ENCODE measurements at regions not wholly inside any gene's neighbourhood (a gene's known extent, or its start where the extent isn't known, plus 50 kb on each side); places are given as distances from the start of the nearest gene placed in this dataset.

- H3K9ac ChIP-seq (ENCODE audit: low read depth, low read length): no peak overlapping the region
These were observed 213.7 kb upstream of the MGMT start for GRCh38 chr10:129253161-129253864.

GRCh38 chr10:129253865-129254179, 213.2 kb upstream of the MGMT start:
- Histone ChIP-seq H3K9ac (ENCODE audit: low read depth, low read length) (no peak overlapping the region), H3K4me1 (ENCODE audit: insufficient read depth, low read length) (no peaks in the 10 kb centered on the region), H3K27ac (ENCODE audit: low read depth, low read length) (no peak overlapping the region), H3K27me3 (ENCODE audit: insufficient read depth, low read length) (no peaks in the 10 kb centered on the region), H3K36me3 (ENCODE audit: insufficient read depth, low read length) (no peaks in the 10 kb centered on the region), H3K4me3 (ENCODE audit: low read length) (no peak overlapping the region), H3K9me3 (ENCODE audit: insufficient read depth, low read depth, low read length) (no peaks in the 10 kb centered on the region)
- WGBS: 79% methylated on average over 7 of the region's 7 CpGs

More at GRCh38 chr10:129253161-129253864, 213.7 kb upstream of the MGMT start:
- no peak overlapping the region for H3K4me3 ChIP-seq (ENCODE audit: low read length)
- whole genome bisulfite sequencing: 95% methylated on average over 10 of the region's 12 CpGs
- H3K4me1 ChIP-seq (ENCODE audit: insufficient read depth, low read length): no peaks in the 10 kb centered on the region
- H3K36me3 ChIP-seq (ENCODE audit: insufficient read depth, low read length): no peaks in the 10 kb centered on the region
- H3K27ac ChIP-seq (ENCODE audit: low read depth, low read length): no peak overlapping the region
- no peaks in the 10 kb centered on the region for H3K27me3 ChIP-seq (ENCODE audit: insufficient read depth, low read length)
- no peaks in the 10 kb centered on the region for H3K9me3 ChIP-seq (ENCODE audit: insufficient read depth, low read depth, low read length)

GRCh38 chr10:129258283-129258923, 208.6 kb upstream of the MGMT start:
- no peaks in the 10 kb centered on the region for H3K4me1 ChIP-seq (ENCODE audit: insufficient read depth, low read length)
- no peak overlapping the region for H3K9ac ChIP-seq (ENCODE audit: low read depth, low read length)
- no peaks in the 10 kb centered on the region for H3K27me3 ChIP-seq (ENCODE audit: insufficient read depth, low read length)
- H3K9me3 ChIP-seq (ENCODE audit: insufficient read depth, low read depth, low read length): no peaks in the 10 kb centered on the region
- WGBS: 88% methylated on average over 8 of the region's 9 CpGs
- H3K36me3 ChIP-seq (ENCODE audit: insufficient read depth, low read length): no peaks in the 10 kb centered on the region
- no peak overlapping the region for H3K4me3 ChIP-seq (ENCODE audit: low read length)
- no peak overlapping the region for H3K27ac ChIP-seq (ENCODE audit: low read depth, low read length)

- Histone ChIP-seq H3K9me3 (ENCODE audit: insufficient read depth, low read depth, low read length) (no peaks in the 10 kb centered on the region), H3K36me3 (ENCODE audit: insufficient read depth, low read length) (no peaks in the 10 kb centered on the region), H3K27me3 (ENCODE audit: insufficient read depth, low read length) (no peaks in the 10 kb centered on the region), H3K9ac (ENCODE audit: low read depth, low read length) (no peak overlapping the region), H3K4me3 (ENCODE audit: low read length) (no peak overlapping the region), H3K4me1 (ENCODE audit: insufficient read depth, low read length) (no peaks in the 10 kb centered on the region), H3K27ac (ENCODE audit: low read depth, low read length) (no peak overlapping the region)
- over 99% methylated on average over 9 of the region's 9 CpGs for WGBS
These were observed 207.8 kb upstream of the MGMT start for GRCh38 chr10:129259128-129259815.

- Histone ChIP-seq H3K9ac (ENCODE audit: low read depth, low read length) (no peak overlapping the region), H3K27ac (ENCODE audit: low read depth, low read length) (no peak overlapping the region), H3K9me3 (ENCODE audit: insufficient read depth, low read depth, low read length) (no peaks in the 10 kb centered on the region), H3K4me1 (ENCODE audit: insufficient read depth, low read length) (peaks cover 6% of the 10 kb centered on the region; the same call in 1 of the 2 replicates), H3K27me3 (ENCODE audit: insufficient read depth, low read length) (no peaks in the 10 kb centered on the region), H3K36me3 (ENCODE audit: insufficient read depth, low read length) (no peaks in the 10 kb centered on the region), H3K4me3 (ENCODE audit: low read length) (no peak overlapping the region)
- WGBS: 91% methylated on average over 8 of the region's 8 CpGs
These were observed 194.9 kb upstream of the MGMT start for GRCh38 chr10:129272176-129272575.

GRCh38 chr10:129272866-129273650, 194.0 kb upstream of the MGMT start:
- Histone ChIP-seq H3K9ac (ENCODE audit: low read depth, low read length) (no peak overlapping the region), H3K27ac (ENCODE audit: low read depth, low read length) (no peak overlapping the region), H3K9me3 (ENCODE audit: insufficient read depth, low read depth, low read length) (no peaks in the 10 kb centered on the region), H3K4me1 (ENCODE audit: insufficient read depth, low read length) (no peaks in the 10 kb centered on the region), H3K27me3 (ENCODE audit: insufficient read depth, low read length) (no peaks in the 10 kb centered on the region), H3K36me3 (ENCODE audit: insufficient read depth, low read length) (no peaks in the 10 kb centered on the region), H3K4me3 (ENCODE audit: low read length) (no peak overlapping the region)
- 95% methylated on average over 4 of the region's 5 CpGs for WGBS

GRCh38 chr10:129273860-129274259, 193.2 kb upstream of the MGMT start:
- H3K9ac ChIP-seq (ENCODE audit: low read depth, low read length): no peak overlapping the region
- H3K4me3 ChIP-seq (ENCODE audit: low read length): no peak overlapping the region
- no peaks in the 10 kb centered on the region for H3K27me3 ChIP-seq (ENCODE audit: insufficient read depth, low read length)
- no peaks in the 10 kb centered on the region for H3K9me3 ChIP-seq (ENCODE audit: insufficient read depth, low read depth, low read length)
- H3K4me1 ChIP-seq (ENCODE audit: insufficient read depth, low read length): no peaks in the 10 kb centered on the region
- 85% methylated on average over 7 of the region's 7 CpGs for WGBS
- no peaks in the 10 kb centered on the region for H3K36me3 ChIP-seq (ENCODE audit: insufficient read depth, low read length)
- H3K27ac ChIP-seq (ENCODE audit: low read depth, low read length): no peak overlapping the region

GRCh38 chr10:129274748-129275474, 192.1 kb upstream of the MGMT start:
- no peak overlapping the region for H3K9ac ChIP-seq (ENCODE audit: low read depth, low read length)
- no peak overlapping the region for H3K27ac ChIP-seq (ENCODE audit: low read depth, low read length)
- H3K4me3 ChIP-seq (ENCODE audit: low read length): no peak overlapping the region
- H3K27me3 ChIP-seq (ENCODE audit: insufficient read depth, low read length): no peaks in the 10 kb centered on the region
- H3K9me3 ChIP-seq (ENCODE audit: insufficient read depth, low read depth, low read length): no peaks in the 10 kb centered on the region
- H3K36me3 ChIP-seq (ENCODE audit: insufficient read depth, low read length): no peaks in the 10 kb centered on the region
- 83% methylated on average over 10 of the region's 10 CpGs for WGBS
- no peaks in the 10 kb centered on the region for H3K4me1 ChIP-seq (ENCODE audit: insufficient read depth, low read length)

GRCh38 chr10:129275886-129276285, 191.2 kb upstream of the MGMT start:
- H3K27ac ChIP-seq (ENCODE audit: low read depth, low read length): no peak overlapping the region
- no peaks in the 10 kb centered on the region for H3K27me3 ChIP-seq (ENCODE audit: insufficient read depth, low read length)
- H3K9ac ChIP-seq (ENCODE audit: low read depth, low read length): no peak overlapping the region
- WGBS: 95% methylated on average over 9 of the region's 9 CpGs
- H3K36me3 ChIP-seq (ENCODE audit: insufficient read depth, low read length): no peaks in the 10 kb centered on the region
- H3K4me3 ChIP-seq (ENCODE audit: low read length): no peak overlapping the region
- no peaks in the 10 kb centered on the region for H3K4me1 ChIP-seq (ENCODE audit: insufficient read depth, low read length)
- H3K9me3 ChIP-seq (ENCODE audit: insufficient read depth, low read depth, low read length): no peaks in the 10 kb centered on the region

GRCh38 chr10:129277084-129277483, 190.0 kb upstream of the MGMT start:
- 90% methylated on average over 13 of the region's 13 CpGs for WGBS
- no peak overlapping the region for H3K4me3 ChIP-seq (ENCODE audit: low read length)
- H3K36me3 ChIP-seq (ENCODE audit: insufficient read depth, low read length): no peaks in the 10 kb centered on the region
- H3K9ac ChIP-seq (ENCODE audit: low read depth, low read length): no peak overlapping the region
- peaks cover 3% of the 10 kb centered on the region; the same call in 1 of the 2 replicates for H3K9me3 ChIP-seq (ENCODE audit: insufficient read depth, low read depth, low read length)
- no peak overlapping the region for H3K27ac ChIP-seq (ENCODE audit: low read depth, low read length)
- H3K4me1 ChIP-seq (ENCODE audit: insufficient read depth, low read length): no peaks in the 10 kb centered on the region
- no peaks in the 10 kb centered on the region for H3K27me3 ChIP-seq (ENCODE audit: insufficient read depth, low read length)
